BLaER1 (cell line): ENCODE measurements at regions not wholly inside any gene's neighbourhood (a gene's known extent, or its start where the extent isn't known, plus 50 kb on each side); places are given as distances from the start of the nearest gene placed in this dataset.
"Not testable (repeated sequence)": the region's sequence is repeated elsewhere in the genome, so short reads cannot be mapped to it uniquely, and the experiment has no call there.

ENCODE experiments used
- H3K27ac ChIP-seq: shearing (Covaris generic); formaldehyde crosslinking; 2 replicates; pipeline ENCODE4 v1.8.1; 2022
- H3K27me3 ChIP-seq: shearing (Covaris generic); formaldehyde crosslinking; 2 replicates; pipeline ENCODE4 v1.8.1; 2022
- H3K36me3 ChIP-seq: shearing (Covaris generic); formaldehyde crosslinking; 2 replicates; pipeline ENCODE4 v1.8.1; 2022
- H3K4me1 ChIP-seq: shearing (Covaris generic); formaldehyde crosslinking; 2 replicates; pipeline ENCODE4 v1.8.1; 2022
- H3K4me2 ChIP-seq: shearing (Covaris generic); formaldehyde crosslinking; 2 replicates; pipeline ENCODE4 v1.8.1; 2022
- H3K4me3 ChIP-seq: shearing (Covaris generic); formaldehyde crosslinking; 2 replicates; pipeline ENCODE4 v1.8.1; 2022
- H3K9ac ChIP-seq: shearing (Covaris generic); formaldehyde crosslinking; 2 replicates; pipeline ENCODE4 v1.8.1; 2022
- H3K9me3 ChIP-seq: shearing (Covaris generic); formaldehyde crosslinking; 2 replicates; pipeline ENCODE4 v1.8.1; 2022
- H4K20me1 ChIP-seq: shearing (Covaris generic); formaldehyde crosslinking; 2 replicates; pipeline ENCODE4 v1.8.1; 2022
- Cebpa-rat ChIP-seq: shearing (Covaris generic); IDR thresholded peaks from 2 replicates; pipeline ENCODE4 v1.8.1; 2022

DNA sequence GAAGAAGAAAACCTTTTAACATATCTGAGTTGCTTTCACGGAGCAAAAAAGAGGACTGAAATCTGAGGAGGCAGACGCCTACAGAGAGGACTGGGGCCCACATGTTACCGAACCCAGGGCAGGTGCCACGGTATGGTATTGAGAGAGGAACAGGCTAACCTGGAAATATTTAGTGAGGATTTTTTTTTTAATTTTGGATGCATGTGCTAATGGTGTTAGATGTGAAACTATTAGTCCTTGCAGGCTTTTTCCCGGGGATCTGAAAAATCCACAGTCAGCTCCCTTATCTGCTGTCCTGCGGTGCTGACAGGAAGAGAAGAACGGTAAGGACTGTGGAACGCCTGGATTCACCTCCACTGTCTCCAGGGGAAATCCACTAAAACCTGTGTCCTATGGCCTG lies 819.7 kb downstream of the TMEM121 start:
- Histone ChIP-seq H3K4me1 (peaks cover 81% of the 10 kb centered on the region), H3K27ac (no peak overlapping the region), H3K4me2 (no peak overlapping the region)

DNA sequence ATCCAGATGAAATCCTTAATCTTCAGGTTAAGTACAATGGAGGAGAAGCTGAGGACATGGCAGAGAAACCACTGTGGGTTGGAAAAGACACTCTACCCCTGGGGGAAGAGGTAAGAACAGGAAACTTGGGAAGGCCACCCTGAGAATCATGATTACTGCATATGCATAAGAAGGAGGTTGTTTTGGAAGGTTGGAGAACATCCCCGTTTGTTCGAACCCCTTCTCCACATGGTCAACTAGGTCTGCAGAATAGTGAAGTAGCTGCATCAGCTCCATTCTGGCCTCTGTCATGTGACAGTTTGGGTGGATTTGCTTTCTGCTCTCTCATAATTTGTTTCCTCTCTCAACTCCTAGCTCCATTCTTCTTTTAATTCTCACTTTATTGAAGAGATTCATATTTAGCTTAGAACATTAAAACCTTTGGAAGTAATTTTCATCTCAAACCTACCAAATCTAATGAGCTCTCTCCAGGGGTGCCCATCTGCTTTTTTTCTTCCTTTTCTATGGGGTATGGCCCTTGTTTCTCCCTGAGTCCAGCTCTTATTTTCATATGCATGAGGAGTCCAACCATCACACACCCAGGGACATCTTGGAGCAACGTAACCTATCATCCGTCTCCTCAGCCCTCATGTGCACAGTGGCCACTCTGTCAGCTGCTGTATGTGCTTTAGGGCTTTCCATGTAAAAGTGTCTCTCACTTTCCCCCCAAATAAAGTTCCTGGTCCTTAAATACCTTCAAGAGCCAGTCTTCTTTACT lies 820.3 kb downstream of the TMEM121 start:
- Histone ChIP-seq H3K9ac (no peak overlapping the region), H3K27me3 (no peaks in the 10 kb centered on the region), H3K4me3 (no peak overlapping the region), H3K36me3 (peaks cover 16% of the 10 kb centered on the region; the same call in 1 of the 2 replicates), H3K27ac (peak overlapping the region; percentile 16; the same call in 1 of the 2 replicates), H3K9me3 (no peaks in the 10 kb centered on the region), H3K4me1 (peaks cover 87% of the 10 kb centered on the region), H4K20me1 (no peaks in the 10 kb centered on the region), H3K4me2 (no peak overlapping the region)
- no peak for TF ChIP-seq Cebpa-rat

More for the DNA sequence above, 819.7 kb downstream of the TMEM121 start:
- Histone ChIP-seq H3K4me3 (no peak overlapping the region), H3K27me3 (no peaks in the 10 kb centered on the region), H4K20me1 (no peaks in the 10 kb centered on the region), H3K9ac (no peak overlapping the region), H3K36me3 (peaks cover 16% of the 10 kb centered on the region; the same call in 1 of the 2 replicates), H3K9me3 (no peaks in the 10 kb centered on the region)
- no peak for TF ChIP-seq Cebpa-rat

DNA sequence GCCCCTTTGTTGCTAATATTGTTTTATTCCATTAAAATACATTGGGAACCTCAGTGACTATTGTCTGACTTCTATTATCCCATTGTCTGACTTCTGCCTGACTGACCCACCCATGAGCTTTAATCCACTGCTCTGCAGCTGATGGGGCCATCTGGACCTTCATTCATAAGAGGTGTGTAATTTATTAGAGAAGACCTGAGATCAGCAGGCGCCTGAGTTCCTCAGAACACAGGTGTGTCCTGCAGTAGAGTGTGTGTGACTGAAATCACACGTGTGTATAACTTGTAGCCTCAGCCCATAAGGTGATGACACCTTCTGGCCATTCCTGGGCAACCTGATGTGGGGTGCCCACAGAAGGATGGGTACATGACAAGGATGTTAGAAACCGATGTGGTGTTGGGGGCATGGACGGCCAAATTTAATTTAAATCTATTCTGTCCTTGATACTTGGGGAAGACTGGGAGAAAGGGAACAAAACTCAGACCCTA lies 821.0 kb downstream of the TMEM121 start:
- TF ChIP-seq Cebpa-rat: no peak
- Histone ChIP-seq H3K27me3 (no peaks in the 10 kb centered on the region), H3K36me3 (peaks cover 16% of the 10 kb centered on the region; the same call in 1 of the 2 replicates), H3K4me2 (no peak overlapping the region), H3K9me3 (no peaks in the 10 kb centered on the region), H3K4me1 (peaks cover 92% of the 10 kb centered on the region), H3K9ac (no peak overlapping the region), H3K27ac (peak overlapping the region; percentile 16; the same call in 1 of the 2 replicates), H3K4me3 (no peak overlapping the region), H4K20me1 (no peaks in the 10 kb centered on the region)

DNA sequence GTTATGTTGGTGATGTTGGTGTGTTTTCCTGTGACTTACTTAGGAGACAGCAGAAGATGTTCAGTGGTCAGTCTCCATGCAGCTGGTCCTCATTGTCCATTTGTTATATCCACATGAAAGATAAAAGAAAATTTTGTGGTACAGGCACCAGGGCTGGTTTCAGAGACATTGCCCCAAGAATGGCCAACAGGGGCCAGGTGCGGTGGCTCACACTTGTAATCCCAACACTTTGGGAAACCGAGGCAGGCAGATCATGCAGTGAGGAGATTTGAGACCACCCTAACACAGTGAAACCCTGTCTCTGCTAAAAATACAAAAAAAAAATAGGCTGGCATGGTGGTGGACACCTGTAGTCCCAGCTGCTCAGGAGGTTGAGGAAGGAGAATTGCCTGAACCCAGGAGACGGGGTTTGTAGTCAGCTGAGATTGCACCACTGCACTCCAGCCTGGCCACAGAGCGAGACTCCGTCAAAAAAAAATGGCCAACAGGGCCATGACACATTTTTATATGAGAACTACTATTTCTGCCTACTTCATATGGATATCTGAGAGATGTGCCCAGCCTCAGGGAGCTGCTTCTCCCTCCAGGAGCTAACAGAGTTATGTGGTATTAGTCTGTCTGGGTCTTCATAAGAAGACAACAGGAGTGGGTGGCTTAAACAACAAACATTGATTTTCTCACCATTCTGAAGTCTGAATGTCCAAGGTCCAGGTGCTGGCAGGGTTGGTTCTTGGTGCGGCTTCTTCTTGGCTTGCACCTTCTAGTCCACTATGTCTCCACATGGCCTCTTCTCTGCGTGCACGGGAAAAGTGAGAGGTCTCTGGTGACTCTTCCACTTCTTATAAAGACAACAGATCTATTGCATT lies 821.7 kb downstream of the TMEM121 start:
- Histone ChIP-seq H3K4me2 (peak overlapping the region; percentile 73), H3K9ac (no peak overlapping the region), H3K27me3 (no peaks in the 10 kb centered on the region), H3K9me3 (no peaks in the 10 kb centered on the region), H4K20me1 (no peaks in the 10 kb centered on the region), H3K4me1 (peaks cover 92% of the 10 kb centered on the region), H3K36me3 (peaks cover 16% of the 10 kb centered on the region; the same call in 1 of the 2 replicates), H3K27ac (peak overlapping the region; percentile 16), H3K4me3 (no peak overlapping the region)
- no peak for TF ChIP-seq Cebpa-rat

DNA sequence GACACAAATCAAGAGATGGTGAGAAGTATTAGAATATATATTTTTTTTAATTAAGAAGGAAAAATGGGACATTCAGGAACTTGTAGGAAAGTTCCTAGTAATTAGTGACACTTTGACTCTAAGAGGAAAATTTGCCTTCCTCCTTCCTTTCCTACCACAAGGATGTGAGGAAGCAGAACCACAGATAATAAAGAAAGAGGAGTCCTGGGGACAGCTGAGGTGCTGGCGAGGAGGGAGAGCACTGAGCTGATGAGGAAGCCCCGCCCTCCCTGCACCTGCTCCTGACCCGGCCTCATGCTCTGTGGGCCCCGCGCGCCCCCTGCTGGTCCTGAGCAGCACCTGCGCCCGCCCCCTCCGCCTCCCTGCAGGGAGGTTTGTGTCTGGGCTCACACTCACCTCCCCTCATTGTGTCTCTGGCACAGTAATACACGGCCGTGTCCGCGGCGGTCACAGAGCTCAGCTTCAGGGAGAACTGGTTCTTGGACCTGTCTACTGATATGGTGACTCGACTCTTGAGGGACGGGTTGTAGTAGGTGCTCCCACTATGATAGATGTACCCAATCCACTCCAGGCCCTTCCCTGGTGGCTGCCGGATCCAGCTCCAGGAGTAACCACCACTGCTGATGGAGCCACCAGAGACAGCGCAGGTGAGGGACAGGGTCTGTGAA lies 822.6 kb downstream of the TMEM121 start:
- H3K36me3 ChIP-seq: peaks cover 16% of the 10 kb centered on the region; the same call in 1 of the 2 replicates
- peak overlapping the region; percentile 57; the same call in 1 of the 2 replicates for H3K9ac ChIP-seq
- H3K9me3 ChIP-seq, H4K20me1 ChIP-seq, H3K27me3 ChIP-seq: not testable (repeated sequence)
- H3K4me2 ChIP-seq: peak overlapping the region; percentile 73
- peak overlapping the region; percentile 81 for H3K27ac ChIP-seq
- peak overlapping the region; percentile 49 for H3K4me3 ChIP-seq
- H3K4me1 ChIP-seq: peaks cover 85% of the 10 kb centered on the region

DNA sequence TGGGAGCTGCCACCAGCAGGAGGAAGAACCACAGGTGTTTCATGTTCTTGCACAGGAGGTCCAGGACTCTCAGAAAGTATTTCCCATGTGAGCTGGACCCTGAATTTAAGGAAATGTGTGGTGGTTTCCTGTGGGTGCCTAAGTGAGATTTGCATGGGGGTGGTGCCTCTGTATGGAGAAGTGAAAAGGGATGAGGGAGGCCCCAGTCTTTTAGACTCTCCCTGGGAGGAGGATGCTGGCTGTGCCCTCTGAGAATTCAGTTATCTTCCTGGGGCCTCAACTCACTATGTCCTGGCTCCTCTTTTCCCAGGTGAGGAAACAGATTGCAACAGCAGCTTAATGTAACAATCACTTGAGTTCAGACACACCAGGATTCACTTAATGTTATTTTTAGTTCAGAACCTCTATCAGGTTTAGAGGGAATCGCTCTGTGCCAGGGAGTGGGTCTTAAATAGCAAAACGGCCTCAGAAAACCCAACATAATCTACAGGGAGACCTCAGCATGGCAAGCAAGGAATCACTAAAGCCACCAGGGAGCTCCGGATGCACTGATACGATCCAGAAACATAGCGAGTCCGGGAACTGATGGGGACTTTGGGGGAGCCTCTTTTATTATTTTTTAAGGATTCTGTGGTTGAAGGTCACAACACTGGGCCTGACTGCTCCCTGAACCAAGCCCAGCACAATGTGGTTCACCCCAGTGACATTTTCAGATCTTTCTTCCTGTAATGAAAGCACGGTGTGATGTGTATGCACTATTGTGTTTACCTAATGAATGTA lies 823.5 kb downstream of the TMEM121 start:
- H3K4me2 ChIP-seq: peak overlapping the region; percentile 73
- not testable (repeated sequence) for H3K9me3 ChIP-seq
- peaks cover 85% of the 10 kb centered on the region for H3K4me1 ChIP-seq

DNA sequence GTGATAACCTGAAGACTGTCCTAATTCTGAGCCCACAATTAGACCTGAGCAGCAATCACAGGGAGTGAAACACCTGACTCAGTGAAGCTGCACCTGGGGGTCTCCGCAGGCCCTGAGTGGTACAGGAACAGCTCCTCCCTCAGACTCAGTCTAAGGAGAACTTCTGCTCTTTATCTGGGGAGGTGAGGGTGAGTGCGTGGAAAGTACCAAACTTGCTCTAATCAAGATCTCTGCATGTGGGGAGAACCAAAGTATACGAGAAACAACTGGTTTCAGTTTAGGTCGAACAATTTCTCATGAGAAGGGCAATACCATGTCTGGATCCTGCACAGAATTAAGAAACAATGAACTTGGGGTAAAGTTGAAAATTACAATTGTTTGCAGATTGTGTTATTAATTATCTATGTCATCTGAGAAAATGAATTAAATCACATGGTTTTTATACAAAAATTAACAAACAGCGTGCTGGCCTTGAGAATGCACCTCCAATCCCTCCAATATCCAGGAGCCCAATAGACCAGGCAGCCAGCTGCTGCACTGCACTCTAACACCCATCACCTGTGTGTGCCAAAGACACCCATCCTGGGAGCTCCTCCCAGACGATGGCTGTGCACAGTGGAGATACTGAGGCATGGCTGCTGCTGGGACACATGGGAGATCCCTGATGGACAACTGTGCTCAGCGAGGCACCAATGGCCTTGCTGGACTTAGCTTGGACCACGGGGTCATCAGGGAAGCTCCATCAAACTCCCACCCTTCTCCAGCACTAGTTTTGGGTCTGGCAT lies 828.8 kb downstream of the TMEM121 start:
- H4K20me1 ChIP-seq, H3K9me3 ChIP-seq, H3K36me3 ChIP-seq, H3K27me3 ChIP-seq: not testable (repeated sequence)
- Histone ChIP-seq H3K27ac (peak overlapping the region; percentile 92), H3K9ac (peak overlapping the region; percentile 77), H3K4me1 (peaks cover 60% of the 10 kb centered on the region), H3K4me2 (peak overlapping the region; percentile 92), H3K4me3 (peak overlapping the region; percentile 53)

More for the DNA sequence above, 823.5 kb downstream of the TMEM121 start:
- Histone ChIP-seq H3K9ac (peak overlapping the region; percentile 35; the same call in 1 of the 2 replicates), H3K27ac (peak overlapping the region; percentile 81), H3K4me3 (peak overlapping the region; percentile 49), H3K36me3 (peaks cover 16% of the 10 kb centered on the region; the same call in 1 of the 2 replicates)
- H3K27me3 ChIP-seq, H4K20me1 ChIP-seq: not testable (repeated sequence)

DNA sequence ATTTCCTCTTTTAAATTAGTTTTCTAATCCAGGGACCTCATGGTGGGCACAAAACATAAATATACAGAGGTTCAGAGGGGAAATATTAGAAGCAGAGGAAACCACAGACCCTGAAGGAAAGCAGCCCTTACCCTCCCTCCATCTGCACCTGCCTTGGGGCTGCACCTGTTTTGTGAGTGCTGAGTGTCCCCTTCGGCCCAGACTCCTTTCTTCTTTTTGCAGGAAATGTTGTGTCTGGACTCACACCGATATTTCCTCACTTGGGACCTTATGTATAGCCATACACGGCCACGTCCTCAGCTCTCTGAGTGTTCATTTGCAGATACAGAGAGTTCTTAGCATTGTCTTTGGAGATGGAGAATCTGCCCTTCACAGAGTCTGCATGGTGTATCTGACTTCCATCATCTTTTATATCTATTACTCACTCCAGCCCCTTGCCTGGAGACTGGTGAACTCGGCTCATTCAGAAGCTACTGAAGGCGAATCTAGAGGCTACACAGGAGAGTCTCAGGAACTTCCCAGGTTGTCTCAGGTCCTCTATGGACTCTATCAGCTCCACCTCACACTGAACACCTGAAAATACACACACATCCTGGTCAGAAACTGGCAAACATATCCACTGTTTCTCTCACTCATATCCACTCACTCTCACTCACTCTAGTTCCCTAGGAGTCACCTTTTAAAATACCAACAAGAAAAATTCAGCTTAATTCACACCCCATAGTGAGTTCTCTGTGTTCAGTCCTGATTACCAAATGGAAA lies 829.7 kb downstream of the TMEM121 start:
- Histone ChIP-seq H3K4me2 (peak overlapping the region; percentile 92), H3K4me1 (peaks cover 51% of the 10 kb centered on the region), H3K9ac (peak overlapping the region; percentile 77), H3K27ac (peak overlapping the region; percentile 92), H3K4me3 (peak overlapping the region; percentile 53)
- H4K20me1 ChIP-seq, H3K27me3 ChIP-seq, H3K36me3 ChIP-seq, H3K9me3 ChIP-seq: not testable (repeated sequence)

DNA sequence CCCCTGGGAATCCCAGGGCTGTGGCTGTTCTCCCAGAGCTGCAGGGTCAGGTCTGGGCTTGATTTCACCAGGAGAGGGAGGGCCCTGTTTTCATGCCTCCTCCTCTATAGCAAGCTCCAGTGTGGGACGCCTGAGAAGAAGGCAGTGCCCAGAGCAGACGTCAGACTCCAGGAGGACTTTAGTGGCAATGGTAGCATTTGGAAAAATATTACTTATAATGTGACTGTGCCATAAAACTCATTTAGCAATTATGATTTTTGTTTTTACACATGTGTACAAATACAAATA lies 830.2 kb downstream of the TMEM121 start:
- H3K27me3 ChIP-seq, H4K20me1 ChIP-seq, H3K9me3 ChIP-seq, H3K36me3 ChIP-seq: not testable (repeated sequence)
- H3K9ac ChIP-seq: peak overlapping the region; percentile 77
- peak overlapping the region; percentile 92 for H3K4me2 ChIP-seq
- H3K27ac ChIP-seq: peak overlapping the region; percentile 92
- peak overlapping the region; percentile 53 for H3K4me3 ChIP-seq
- peaks cover 46% of the 10 kb centered on the region for H3K4me1 ChIP-seq

DNA sequence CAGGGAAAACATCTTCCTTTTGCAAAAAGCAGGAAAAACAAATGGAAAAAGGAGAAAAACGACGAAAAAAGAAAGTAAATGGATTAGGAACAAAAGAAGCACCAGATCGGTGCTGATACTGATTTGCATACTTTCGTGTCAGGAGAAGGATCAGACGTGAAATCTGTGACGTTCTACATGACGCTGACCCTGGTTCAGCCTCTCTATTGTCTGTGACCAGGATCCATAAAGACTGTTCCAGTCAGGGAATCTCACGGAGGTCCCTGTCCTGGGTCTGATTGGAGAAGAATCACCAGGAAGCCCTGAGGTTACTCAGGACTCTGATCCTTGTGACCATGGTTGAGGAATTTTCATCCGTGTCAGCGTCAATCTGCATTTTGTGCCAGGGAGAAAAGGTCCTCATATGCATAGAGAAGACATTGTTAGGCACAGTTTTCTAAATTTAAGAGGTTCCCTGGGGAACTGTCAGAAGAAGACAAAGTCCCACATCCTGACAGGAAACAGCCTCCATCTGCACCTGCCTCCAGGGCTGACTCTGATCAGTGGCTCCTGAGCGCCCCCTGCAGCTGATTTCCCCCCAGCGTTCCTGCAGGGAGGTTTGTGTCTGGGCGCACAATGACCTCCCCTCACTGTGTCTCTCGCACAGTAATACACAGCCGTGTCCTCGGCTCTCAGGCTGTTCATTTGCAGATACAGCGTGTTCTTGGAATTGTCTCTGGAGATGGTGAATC lies 832.9 kb downstream of the TMEM121 start:
- Histone ChIP-seq H3K27ac (peak overlapping the region; percentile 92), H3K4me1 (peaks cover 27% of the 10 kb centered on the region), H3K4me3 (peak overlapping the region; percentile 60), H3K4me2 (peak overlapping the region; percentile 92), H3K9ac (peak overlapping the region; percentile 82)
- not testable (repeated sequence) for H3K27me3 ChIP-seq, H3K9me3 ChIP-seq, H4K20me1 ChIP-seq, H3K36me3 ChIP-seq

DNA sequence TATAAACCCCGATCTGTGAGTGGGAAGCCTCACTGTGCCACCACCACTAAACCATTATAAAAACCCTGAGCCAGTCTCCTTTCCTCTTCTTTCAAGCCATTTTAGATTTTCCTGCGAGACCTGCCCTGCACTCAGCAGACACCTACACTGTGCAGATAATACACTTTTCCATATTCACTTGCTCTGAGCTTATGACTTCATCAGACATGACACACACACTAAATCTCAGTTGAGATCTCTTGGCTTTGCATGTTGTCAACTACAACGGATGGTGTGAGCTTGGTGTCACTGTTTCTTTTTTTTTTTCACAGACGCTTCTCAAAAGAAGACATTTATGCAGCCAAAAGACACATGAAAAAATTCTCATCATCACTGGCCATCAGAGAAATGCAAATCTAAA lies 839.0 kb downstream of the TMEM121 start:
- H3K27ac ChIP-seq, H3K4me1 ChIP-seq, H3K27me3 ChIP-seq, H3K9me3 ChIP-seq, H3K36me3 ChIP-seq, H3K4me3 ChIP-seq, H3K4me2 ChIP-seq, H4K20me1 ChIP-seq, H3K9ac ChIP-seq: not testable (repeated sequence)
